WTC11 (cell line): ENCODE measurements at regions not wholly inside any gene's neighbourhood (a gene's known extent, or its start where the extent isn't known, plus 50 kb on each side); places are given as distances from the start of the nearest gene placed in this dataset.

Experiments
- AR ChIP-seq: fragments of 250-450 bp; sonication (Bioruptor Pico); IDR thresholded peaks from 2 replicates; pipeline ENCODE4 v1.9.0; 2021; ENCODE audit warnings: mild to moderate bottlenecking
- ATF2 ChIP-seq: sonication (generic); formaldehyde crosslinking; IDR thresholded peaks from 2 replicates; pipeline ENCODE4 v1.8.1; 2022; ENCODE audit warnings: low read depth, missing genetic modification reagents, borderline replicate concordance
- ATF6 ChIP-seq: sonication (generic); formaldehyde crosslinking; IDR thresholded peaks from 2 replicates; pipeline ENCODE4 v1.8.1; 2023; ENCODE audit warnings: mild to moderate bottlenecking, missing genetic modification reagents
- CTCF ChIP-seq: fragments of 200-600 bp; IDR thresholded peaks from 2 replicates; pipeline ENCODE4 v1.8.0; 2022; ENCODE audit warnings: antibody characterized with exemption
- E2F5 ChIP-seq: sonication (generic); formaldehyde crosslinking; IDR thresholded peaks from 2 replicates; pipeline ENCODE4 v1.8.1; 2022; ENCODE audit warnings: mild to moderate bottlenecking, moderate library complexity, missing genetic modification reagents
- ESRRA ChIP-seq: sonication (generic); formaldehyde crosslinking; IDR thresholded peaks from 2 replicates; pipeline ENCODE4 v1.8.1; 2022; ENCODE audit warnings: mild to moderate bottlenecking, missing genetic modification reagents, borderline replicate concordance
- NFYB ChIP-seq: sonication (generic); formaldehyde crosslinking; conservative IDR thresholded peaks from 2 replicates; pipeline ENCODE4 v1.8.0; 2022; ENCODE audit warnings: low read depth, missing genetic modification reagents
- NR2C2 ChIP-seq: sonication (generic); formaldehyde crosslinking; IDR thresholded peaks from 2 replicates; pipeline ENCODE4 v1.8.0; 2022; ENCODE audit warnings: mild to moderate bottlenecking, missing genetic modification reagents
- SP1 ChIP-seq: sonication (generic); formaldehyde crosslinking; conservative IDR thresholded peaks from 2 replicates; pipeline ENCODE4 v1.8.1; 2022; ENCODE audit warnings: missing genetic modification reagents

- no peak for TF ChIP-seq CTCF
- no peak for TF ChIP-seq ATF2 (CRISPR knock-in tag)
- TF ChIP-seq SP1 (CRISPR knock-in tag) = no peak
- TF ChIP-seq ESRRA (CRISPR knock-in tag) = no peak
- TF ChIP-seq E2F5 (CRISPR knock-in tag) = no peak
- TF ChIP-seq ATF6 (CRISPR knock-in tag) = no peak
- no peak for TF ChIP-seq NR2C2 (CRISPR knock-in tag)
- no peak for TF ChIP-seq NFYB (CRISPR knock-in tag)
- TF ChIP-seq AR (CRISPR knock-in tag) = no peak
These were observed 119.4 kb upstream of the INHBA start for GRCh38 chr7:41822259-41822817.
